ENCODE measurements at regions not wholly inside any gene's neighbourhood (a gene's known extent, or its start where the extent isn't known, plus 50 kb on each side); places are given as distances from the start of the nearest gene placed in this dataset.

DNA sequence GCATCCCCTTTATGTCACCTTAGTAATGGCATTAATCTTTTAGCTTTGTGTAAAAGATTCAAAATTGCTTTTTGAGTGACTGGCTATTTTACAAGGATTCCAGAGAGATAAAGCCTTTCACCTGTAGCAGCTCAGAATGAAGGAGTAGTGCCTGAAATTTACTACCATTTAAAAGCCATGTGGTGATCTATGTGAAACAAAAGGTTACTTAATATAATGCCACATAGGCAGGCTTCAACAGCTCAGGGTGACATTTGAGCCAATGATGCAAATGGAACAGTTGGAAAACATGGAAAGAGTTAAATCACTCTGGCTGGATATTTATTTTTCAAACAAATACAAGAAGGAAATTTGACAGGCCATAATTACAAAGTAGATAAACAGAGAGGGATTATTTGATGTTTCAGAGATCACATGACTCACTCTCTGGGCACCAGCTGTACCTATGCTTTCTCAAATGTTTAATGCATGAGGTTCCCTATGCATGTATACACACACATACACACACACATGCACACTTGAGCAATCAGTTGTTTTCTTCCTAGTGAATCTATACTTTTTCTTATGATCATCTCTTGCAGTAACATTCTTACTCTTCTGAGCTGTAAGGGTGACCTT lies 171.5 kb downstream of the ZMAT3 start:
- H3K27me3 ChIP-seq, result no peaks in the 10 kb centered on the region
- TF ChIP-seq POLR2A (IDR thresholded peaks at IDR 0.05), result no peak
- TF ChIP-seq, protein P1, sequence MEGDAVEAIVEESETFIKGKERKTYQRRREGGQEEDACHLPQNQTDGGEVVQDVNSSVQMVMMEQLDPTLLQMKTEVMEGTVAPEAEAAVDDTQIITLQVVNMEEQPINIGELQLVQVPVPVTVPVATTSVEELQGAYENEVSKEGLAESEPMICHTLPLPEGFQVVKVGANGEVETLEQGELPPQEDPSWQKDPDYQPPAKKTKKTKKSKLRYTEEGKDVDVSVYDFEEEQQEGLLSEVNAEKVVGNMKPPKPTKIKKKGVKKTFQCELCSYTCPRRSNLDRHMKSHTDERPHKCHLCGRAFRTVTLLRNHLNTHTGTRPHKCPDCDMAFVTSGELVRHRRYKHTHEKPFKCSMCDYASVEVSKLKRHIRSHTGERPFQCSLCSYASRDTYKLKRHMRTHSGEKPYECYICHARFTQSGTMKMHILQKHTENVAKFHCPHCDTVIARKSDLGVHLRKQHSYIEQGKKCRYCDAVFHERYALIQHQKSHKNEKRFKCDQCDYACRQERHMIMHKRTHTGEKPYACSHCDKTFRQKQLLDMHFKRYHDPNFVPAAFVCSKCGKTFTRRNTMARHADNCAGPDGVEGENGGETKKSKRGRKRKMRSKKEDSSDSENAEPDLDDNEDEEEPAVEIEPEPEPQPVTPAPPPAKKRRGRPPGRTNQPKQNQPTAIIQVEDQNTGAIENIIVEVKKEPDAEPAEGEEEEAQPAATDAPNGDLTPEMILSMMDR (IDR thresholded peaks at IDR 0.05 in 4 of 5, conservative IDR thresholded peaks at IDR 0.05 in 1 of 5), result no peak
- no peak overlapping the region for H3K4me3 ChIP-seq
- ATAC-seq (no peak), DNase-seq (no peak)
- no peak overlapping the region for H3K27ac ChIP-seq
- in situ Hi-C loops (cut with MboI; ENCODE audit: low sequenced_read_pairs in 4 of 4), result no loop called here
- H3K4me1 ChIP-seq, result no peaks in the 10 kb centered on the region
- H3K9me3 ChIP-seq, result no peaks in the 10 kb centered on the region
- no peaks in the 10 kb centered on the region for H3K36me3 ChIP-seq
- intact Hi-C loops (cut with DNase I; ENCODE audit: low total_unique reads), result no loop called here

DNA sequence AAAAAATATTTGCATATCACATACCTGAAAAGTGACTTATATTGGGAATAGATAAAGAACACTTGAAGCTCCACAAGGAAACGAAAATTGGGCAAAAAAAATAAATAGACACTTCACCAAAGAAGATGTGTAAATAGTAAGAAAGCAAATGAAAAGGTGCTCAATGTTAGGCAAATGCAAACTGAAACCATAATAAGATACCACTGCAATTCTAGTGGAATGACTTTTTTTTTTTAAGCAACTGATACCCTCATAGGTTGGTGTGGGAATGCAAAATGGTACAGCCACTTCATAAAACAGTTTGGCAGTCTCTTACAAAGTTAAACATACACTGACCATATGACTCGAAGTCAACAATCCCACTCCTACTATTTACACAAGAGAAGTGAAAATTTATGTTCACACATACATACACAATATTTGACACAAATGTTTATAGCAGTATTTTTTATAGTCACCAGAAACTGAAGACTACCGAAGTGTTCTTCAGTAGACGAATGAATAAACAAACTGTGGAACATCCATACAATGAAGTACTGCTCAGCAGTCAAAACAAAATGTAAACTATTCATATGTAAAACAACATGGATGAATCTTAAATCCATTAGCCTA lies 176.3 kb downstream of the ZMAT3 start:
- Histone ChIP-seq H3K36me3 (no peaks in the 10 kb centered on the region), H3K4me3 (no peak overlapping the region), H3K27me3 (no peaks in the 10 kb centered on the region), H3K9me3 (no peaks in the 10 kb centered on the region), H3K27ac (no peak overlapping the region), H3K4me1 (no peaks in the 10 kb centered on the region)
- no peak for ATAC-seq
- no peak for TF ChIP-seq POLR2A (IDR thresholded peaks at IDR 0.05)
- TF ChIP-seq, protein P1 (IDR thresholded peaks at IDR 0.05 in 4 of 5, conservative IDR thresholded peaks at IDR 0.05 in 1 of 5), result no peak
- intact Hi-C loops (cut with DNase I; ENCODE audit: low total_unique reads), result no loop called here
- in situ Hi-C loops (cut with MboI; ENCODE audit: low sequenced_read_pairs in 4 of 4), result no loop called here
- DNase-seq, result no peak

Data from gastrocnemius medialis (tissue), 4 donors.